ENCODE measurements at regions not wholly inside any gene's neighbourhood (a gene's known extent, or its start where the extent isn't known, plus 50 kb on each side); places are given as distances from the start of the nearest gene placed in this dataset.

DNA sequence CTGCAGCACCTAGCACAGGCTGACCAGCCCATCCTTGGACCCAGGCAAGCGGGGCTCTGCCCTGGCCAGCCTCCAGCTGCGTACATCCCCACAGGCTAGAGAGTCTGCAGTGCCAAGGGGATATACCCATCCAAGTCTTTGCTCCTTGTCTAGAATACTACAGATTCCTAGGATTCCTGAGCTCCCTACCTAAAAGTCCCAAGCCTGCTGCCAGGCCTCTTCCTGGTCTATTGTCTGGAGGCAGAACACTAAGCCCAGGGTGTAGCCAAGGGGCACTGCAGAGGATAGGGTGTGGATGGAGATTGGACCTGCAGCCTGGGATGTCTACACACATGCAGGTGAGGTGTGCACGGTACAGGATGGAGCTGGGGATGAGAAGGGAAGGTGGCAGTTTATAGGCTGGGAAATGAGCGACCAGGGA lies 90.0 kb upstream of the SIRPA start:
- H3K9ac ChIP-seq (ENCODE audit: control insufficient read depth, insufficient read depth, low read length): no peak overlapping the region
- no peak for DNase-seq (ENCODE audit: low read depth, low spot score)
- no peak for FAIRE-seq
- peaks cover 2% of the 10 kb centered on the region in 2 experiments; a peak in 1 of 4 replicates for H3K27me3 ChIP-seq (replicated peaks in 1 of 2; ENCODE audit: control insufficient read depth in 2 of 2, insufficient read depth in 2 of 2, low read length in 1 of 2)
- H3K79me2 ChIP-seq (ENCODE audit: control insufficient read depth, insufficient read depth, low read length): no peaks in the 10 kb centered on the region
- no peak overlapping the region for H3K4me2 ChIP-seq (ENCODE audit: control insufficient read depth, insufficient read depth)
- ChIA-PET POLR2A (no interaction called here), SMC1A (ENCODE audit: uncharacterized antibody, unreplicated experiment) (no interaction called here), CTCF (interaction anchor here (2.2 kb wide), 1 partner anchor 66 kb away, joined by 5 read pairs; no protein-coding TSS in a partner anchor), RAD21 (ENCODE audit: unreplicated experiment) (interaction anchor here (1.0 kb wide), 1 partner anchor 160 kb away, joined by 3 read pairs; no protein-coding TSS in a partner anchor)
- in situ Hi-C loops (cut with MboI): no loop called here
- H3K36me3 ChIP-seq (ENCODE audit: control insufficient read depth in 2 of 2, insufficient read depth in 2 of 2, low read length in 1 of 2): no peaks in the 10 kb centered on the region
- no peak for ATAC-seq
- no peaks in the 10 kb centered on the region for H3K9me3 ChIP-seq (replicated peaks; ENCODE audit: control insufficient read depth, insufficient read depth, low read length)
- H4K20me1 ChIP-seq (ENCODE audit: control insufficient read depth, insufficient read depth): no peaks in the 10 kb centered on the region
- 67% methylated on average over 4 of the region's 4 CpGs for WGBS (ENCODE audit: insufficient coverage, insufficient replicate concordance, low lambda C conversion rate, missing lambda C conversion rate)
- no peak for TF ChIP-seq FOS (IDR thresholded peaks at IDR 0.05; ENCODE audit: borderline replicate concordance, extremely low read depth, insufficient read length)
- H3K4me3 ChIP-seq: no peak overlapping the region
- no peak overlapping the region for H3K27ac ChIP-seq (ENCODE audit: control insufficient read depth, insufficient read depth)
- H3K4me1 ChIP-seq (ENCODE audit: control insufficient read depth, insufficient read depth, low read length): peaks cover 13% of the 10 kb centered on the region
- BruUV-seq (replicated peaks): no TSS peak
- intact Hi-C loops (cut with micrococcal nuclease; ENCODE audit: unreplicated experiment): no loop called here
- no peak overlapping the region for H2AFZ ChIP-seq (ENCODE audit: control insufficient read depth, low read depth, low read length)

DNA sequence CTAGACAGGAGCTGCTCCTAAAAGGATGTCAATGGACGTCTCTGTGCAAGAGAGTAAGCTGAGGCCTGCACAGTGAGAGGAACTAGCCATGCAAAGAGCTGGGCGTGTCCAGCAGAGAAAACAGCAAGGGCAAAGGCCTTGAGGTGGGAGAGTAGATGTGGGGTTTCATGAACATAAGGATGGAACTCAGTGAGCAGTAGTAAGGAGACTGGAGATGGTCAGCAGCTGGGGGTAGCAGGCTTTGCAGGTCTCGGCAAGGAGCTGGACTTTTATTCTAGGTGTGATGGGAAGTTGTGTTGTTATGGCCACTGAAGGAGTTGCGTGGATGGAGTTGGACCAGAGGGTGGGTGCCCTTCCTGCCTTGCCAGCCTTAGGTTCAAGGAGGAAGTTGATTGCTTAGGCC lies 90.7 kb upstream of the SIRPA start:
- Histone ChIP-seq H3K27ac (ENCODE audit: control insufficient read depth, insufficient read depth) (no peak overlapping the region), H3K9me3 (replicated peaks; ENCODE audit: control insufficient read depth, insufficient read depth, low read length) (no peaks in the 10 kb centered on the region), H3K4me2 (ENCODE audit: control insufficient read depth, insufficient read depth) (no peak overlapping the region), H3K4me1 (ENCODE audit: control insufficient read depth, insufficient read depth, low read length) (peaks cover 13% of the 10 kb centered on the region), H2AFZ (ENCODE audit: control insufficient read depth, low read depth, low read length) (no peak overlapping the region), H3K9ac (ENCODE audit: control insufficient read depth, insufficient read depth, low read length) (no peak overlapping the region), H3K36me3 (ENCODE audit: control insufficient read depth in 2 of 2, insufficient read depth in 2 of 2, low read length in 1 of 2) (no peaks in the 10 kb centered on the region), H3K79me2 (ENCODE audit: control insufficient read depth, insufficient read depth, low read length) (no peaks in the 10 kb centered on the region), H3K4me3 (no peak overlapping the region), H4K20me1 (ENCODE audit: control insufficient read depth, insufficient read depth) (no peaks in the 10 kb centered on the region), H3K27me3 (replicated peaks in 1 of 2; ENCODE audit: control insufficient read depth in 2 of 2, insufficient read depth in 2 of 2, low read length in 1 of 2) (peaks cover 2% of the 10 kb centered on the region in 2 experiments; a peak in 1 of 4 replicates)
- no peak for DNase-seq (ENCODE audit: low read depth, low spot score)
- 58% methylated on average over 4 of the region's 4 CpGs for WGBS (ENCODE audit: insufficient coverage, insufficient replicate concordance, low lambda C conversion rate, missing lambda C conversion rate)
- RAD21 ChIA-PET (ENCODE audit: unreplicated experiment): interaction anchor here (0.8 to 1.0 kb wide), 2 partner anchors 66 to 161 kb away, joined by 3 read pairs; no protein-coding TSS in a partner anchor
- in situ Hi-C loops (cut with MboI) (no loop called here), intact Hi-C loops (cut with micrococcal nuclease; ENCODE audit: unreplicated experiment) (loop anchor here (5.0 kb wide), 2 partner anchors 148 to 368 kb away; no protein-coding TSS in a partner anchor)
- SMC1A ChIA-PET (ENCODE audit: uncharacterized antibody, unreplicated experiment): interaction anchor here (1.0 to 1.4 kb wide), 2 partner anchors 320 to 366 kb away, joined by 3 read pairs; no protein-coding TSS in a partner anchor
- POLR2A ChIA-PET: no interaction called here
- no peak for TF ChIP-seq ASH2L (IDR thresholded peaks at IDR 0.05; ENCODE audit: borderline replicate concordance, low read depth)
- no peak for ATAC-seq
- CTCF ChIA-PET: interaction anchor here (2.2 kb wide), 1 partner anchor 67 kb away, joined by 5 read pairs; no protein-coding TSS in a partner anchor
- no peak for FAIRE-seq
- no TSS peak for BruUV-seq (replicated peaks)

Measured in GM12878 (cell line).